ENCODE measurements at regions not wholly inside any gene's neighbourhood (a gene's known extent, or its start where the extent isn't known, plus 50 kb on each side); places are given as distances from the start of the nearest gene placed in this dataset.

DNA sequence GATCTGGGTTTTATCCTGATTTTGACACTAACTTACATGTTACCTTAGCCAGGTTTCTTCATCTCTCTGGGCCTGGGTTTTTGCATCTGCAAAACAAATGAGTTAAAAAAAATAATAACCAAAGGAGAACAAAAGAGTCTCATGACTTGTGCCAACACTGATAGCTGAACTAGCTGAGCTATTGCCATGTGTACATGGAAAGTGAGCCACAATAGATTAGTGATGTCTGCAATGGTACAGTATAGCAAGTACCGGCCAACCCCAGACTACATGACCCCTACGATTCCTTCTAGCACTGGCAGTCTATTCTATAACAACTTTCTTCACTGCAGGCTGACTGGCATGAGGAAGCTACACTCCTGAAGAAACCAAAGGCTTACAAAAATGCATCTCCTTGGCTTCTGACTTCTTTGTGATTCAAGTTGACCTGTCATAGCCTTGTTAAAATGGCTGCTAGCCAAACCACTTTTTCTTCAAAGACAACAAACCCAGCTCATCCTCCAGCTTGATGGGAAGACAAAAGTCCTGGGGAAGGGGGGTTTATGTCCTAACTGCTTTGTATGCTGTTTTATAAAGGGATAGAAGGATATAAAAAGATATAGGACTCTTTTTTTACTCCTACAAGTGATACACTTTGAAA lies 123.7 kb downstream of the DAD1 start:
- dilution Hi-C loops (cut with MboI; ENCODE audit: extremely low pct_ligation_motif_present, low sequenced_read_pairs) = no loop called here
- no peak for DNase-seq (ENCODE audit: low read depth, low spot score)

DNA sequence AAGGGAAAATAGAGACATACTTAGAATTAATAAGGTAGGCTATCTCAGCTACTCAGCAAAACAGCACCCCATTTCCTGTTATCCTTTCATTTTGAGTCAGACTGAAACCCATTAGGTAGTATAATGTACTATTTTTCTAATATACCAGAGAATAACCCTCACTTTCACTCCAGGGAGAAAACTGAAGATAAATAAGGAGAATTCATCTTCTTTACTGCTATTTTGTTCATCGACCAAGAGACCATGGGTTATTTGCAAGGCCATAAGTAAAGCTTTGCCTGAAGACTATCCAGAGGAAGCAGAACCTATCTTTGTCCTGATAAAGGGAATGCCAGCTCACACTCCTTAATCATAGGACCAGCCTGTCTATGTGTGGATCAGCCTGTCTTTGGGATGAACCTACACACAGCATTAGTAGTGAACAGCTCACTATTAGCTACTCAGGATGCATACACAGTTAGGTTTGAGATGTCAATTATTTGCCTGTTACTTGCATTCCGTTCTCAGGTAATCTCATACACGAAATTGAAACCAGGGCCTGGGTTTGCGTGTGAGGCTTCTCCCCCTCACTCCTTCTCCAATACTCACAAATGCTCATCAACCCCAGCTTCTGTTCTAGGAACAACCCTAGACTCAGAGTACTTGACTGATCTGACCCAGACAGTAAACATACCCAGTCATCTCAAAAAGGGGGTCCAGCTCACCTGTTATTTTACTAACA lies 124.4 kb downstream of the DAD1 start:
- FAIRE-seq (no peak), DNase-seq (ENCODE audit: low read depth, low spot score) (no peak)
- TF ChIP-seq, protein P1, sequence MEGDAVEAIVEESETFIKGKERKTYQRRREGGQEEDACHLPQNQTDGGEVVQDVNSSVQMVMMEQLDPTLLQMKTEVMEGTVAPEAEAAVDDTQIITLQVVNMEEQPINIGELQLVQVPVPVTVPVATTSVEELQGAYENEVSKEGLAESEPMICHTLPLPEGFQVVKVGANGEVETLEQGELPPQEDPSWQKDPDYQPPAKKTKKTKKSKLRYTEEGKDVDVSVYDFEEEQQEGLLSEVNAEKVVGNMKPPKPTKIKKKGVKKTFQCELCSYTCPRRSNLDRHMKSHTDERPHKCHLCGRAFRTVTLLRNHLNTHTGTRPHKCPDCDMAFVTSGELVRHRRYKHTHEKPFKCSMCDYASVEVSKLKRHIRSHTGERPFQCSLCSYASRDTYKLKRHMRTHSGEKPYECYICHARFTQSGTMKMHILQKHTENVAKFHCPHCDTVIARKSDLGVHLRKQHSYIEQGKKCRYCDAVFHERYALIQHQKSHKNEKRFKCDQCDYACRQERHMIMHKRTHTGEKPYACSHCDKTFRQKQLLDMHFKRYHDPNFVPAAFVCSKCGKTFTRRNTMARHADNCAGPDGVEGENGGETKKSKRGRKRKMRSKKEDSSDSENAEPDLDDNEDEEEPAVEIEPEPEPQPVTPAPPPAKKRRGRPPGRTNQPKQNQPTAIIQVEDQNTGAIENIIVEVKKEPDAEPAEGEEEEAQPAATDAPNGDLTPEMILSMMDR (optimal IDR thresholded peaks at IDR 0.05 in 1 of 3, IDR thresholded peaks at IDR 0.05 in 1 of 3, conservative IDR thresholded peaks at IDR 0.05 in 1 of 3; ENCODE audit: extremely low read depth in 1 of 3, insufficient read depth in 2 of 3, low read length in 3 of 3) = no peak
- no peak for TF ChIP-seq EZH2 (IDR thresholded peaks at IDR 0.05; ENCODE audit: low read length)
- Histone ChIP-seq H3K4me1 (ENCODE audit: control insufficient read depth, extremely low read depth, insufficient read depth, low read length) (peaks cover 10% of the 10 kb centered on the region), H3K4me3 (ENCODE audit: control insufficient read depth in 2 of 3, extremely low read depth in 1 of 3, insufficient read depth in 2 of 3, low read depth in 1 of 3, low read length in 3 of 3) (no peak overlapping the region), H3K9me3 (ENCODE audit: control insufficient read depth, low read depth, low read length) (no peaks in the 10 kb centered on the region), H3K9ac (ENCODE audit: control insufficient read depth, extremely low read depth, insufficient read depth, low read length) (no peak overlapping the region), H3K27me3 (ENCODE audit: control insufficient read depth, extremely low read depth, insufficient read depth, low read length) (no peaks in the 10 kb centered on the region), H3K4me2 (ENCODE audit: control insufficient read depth, extremely low read depth, insufficient read depth, low read depth, low read length) (no peak overlapping the region), H3K36me3 (ENCODE audit: control insufficient read depth in 2 of 2, extremely low read depth in 1 of 2, insufficient read depth in 2 of 2, low read length in 2 of 2) (no peaks in the 10 kb centered on the region), H4K20me1 (ENCODE audit: control insufficient read depth, extremely low read depth, insufficient read depth, low read length) (no peaks in the 10 kb centered on the region), H3K27ac (ENCODE audit: control insufficient read depth, insufficient read depth, low read length) (no peak overlapping the region), H3K79me2 (ENCODE audit: control insufficient read depth, insufficient read depth, low read length) (no peaks in the 10 kb centered on the region), H3K9me1 (ENCODE audit: control insufficient read depth, extremely low read depth, insufficient read depth, low read length) (no peaks in the 10 kb centered on the region), H2AFZ (ENCODE audit: control insufficient read depth, low read length) (no peak overlapping the region)
- dilution Hi-C loops (cut with MboI; ENCODE audit: extremely low pct_ligation_motif_present, low sequenced_read_pairs) = no loop called here

More for the DNA sequence above, 123.7 kb downstream of the DAD1 start:
- FAIRE-seq = no peak
- no peaks in the 10 kb centered on the region for H3K79me2 ChIP-seq (ENCODE audit: control insufficient read depth, insufficient read depth, low read length)
- H3K4me1 ChIP-seq (ENCODE audit: control insufficient read depth, extremely low read depth, insufficient read depth, low read length) = peaks cover 10% of the 10 kb centered on the region
- no peaks in the 10 kb centered on the region for H3K27me3 ChIP-seq (ENCODE audit: control insufficient read depth, extremely low read depth, insufficient read depth, low read length)
- no peak overlapping the region for H3K9ac ChIP-seq (ENCODE audit: control insufficient read depth, extremely low read depth, insufficient read depth, low read length)
- TF ChIP-seq EZH2 (IDR thresholded peaks at IDR 0.05; ENCODE audit: low read length) = no peak
- TF ChIP-seq, protein P1 (optimal IDR thresholded peaks at IDR 0.05 in 1 of 3, IDR thresholded peaks at IDR 0.05 in 1 of 3, conservative IDR thresholded peaks at IDR 0.05 in 1 of 3; ENCODE audit: extremely low read depth in 1 of 3, insufficient read depth in 2 of 3, low read length in 3 of 3) = no peak
- H2AFZ ChIP-seq (ENCODE audit: control insufficient read depth, low read length) = no peak overlapping the region
- no peak overlapping the region for H3K27ac ChIP-seq (ENCODE audit: control insufficient read depth, insufficient read depth, low read length)
- no peaks in the 10 kb centered on the region for H3K9me1 ChIP-seq (ENCODE audit: control insufficient read depth, extremely low read depth, insufficient read depth, low read length)
- H3K4me2 ChIP-seq (ENCODE audit: control insufficient read depth, extremely low read depth, insufficient read depth, low read depth, low read length) = no peak overlapping the region
- no peaks in the 10 kb centered on the region for H3K9me3 ChIP-seq (ENCODE audit: control insufficient read depth, low read depth, low read length)
- H4K20me1 ChIP-seq (ENCODE audit: control insufficient read depth, extremely low read depth, insufficient read depth, low read length) = no peaks in the 10 kb centered on the region
- H3K36me3 ChIP-seq (ENCODE audit: control insufficient read depth in 2 of 2, extremely low read depth in 1 of 2, insufficient read depth in 2 of 2, low read length in 2 of 2) = no peaks in the 10 kb centered on the region
- H3K4me3 ChIP-seq (ENCODE audit: control insufficient read depth in 2 of 3, extremely low read depth in 1 of 3, insufficient read depth in 2 of 3, low read depth in 1 of 3, low read length in 3 of 3) = no peak overlapping the region
